ENCODE measurements at regions not wholly inside any gene's neighbourhood (a gene's known extent, or its start where the extent isn't known, plus 50 kb on each side); places are given as distances from the start of the nearest gene placed in this dataset.
A peak's percentile ranks its signal among the peaks of the same experiment; 100 is the strongest.

DNA sequence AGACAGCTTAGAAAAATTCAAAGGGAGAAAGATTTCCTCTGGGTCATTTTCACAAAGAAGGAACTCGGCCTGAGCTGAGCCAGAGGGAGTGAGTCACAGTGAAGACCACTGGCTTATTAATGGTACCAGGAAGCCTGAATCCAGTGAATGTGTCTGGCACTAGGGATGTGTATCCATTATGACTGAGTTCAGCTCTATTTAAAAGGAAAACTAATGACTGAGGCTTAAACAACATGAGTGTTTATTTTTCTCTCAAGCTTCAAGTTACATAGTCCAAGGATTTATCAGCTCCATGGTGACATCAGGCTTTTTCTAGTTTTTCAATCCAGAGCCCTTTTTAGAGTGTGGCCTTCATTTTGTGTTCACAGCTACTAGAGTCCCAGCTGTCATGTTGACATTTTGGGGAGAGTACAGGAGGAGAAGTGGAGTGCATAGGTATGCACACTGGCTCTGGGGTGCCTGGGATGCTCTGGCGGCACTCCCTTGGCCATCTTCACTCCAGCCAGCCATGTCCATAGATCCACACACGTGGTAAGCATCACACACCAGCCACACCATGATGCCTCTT lies 159.5 kb upstream of the ERCC6L2 start:
- Histone ChIP-seq H3K9me1 (ENCODE audit: insufficient read depth, low read length) (no peaks in the 10 kb centered on the region), H2BK20ac (ENCODE audit: low read depth, low read length) (no peak overlapping the region), H3K36me3 (ENCODE audit: control insufficient read depth, insufficient read depth, low read length) (no peaks in the 10 kb centered on the region), H3K9ac (ENCODE audit: low read depth, low read length) (no peak overlapping the region), H3K9me3 (ENCODE audit: control insufficient read depth, insufficient read depth, low read length) (no peaks in the 10 kb centered on the region; the same call in 1 of the 2 replicates), H4K5ac (ENCODE audit: low read depth, low read length) (no peak overlapping the region), H3K23ac (ENCODE audit: low read depth, low read length) (no peak overlapping the region), H3K79me1 (ENCODE audit: low read depth in 1 of 2, low read length in 2 of 2) (no peaks in the 10 kb centered on the region), H4K91ac (ENCODE audit: insufficient read depth, low read depth, low read length) (no peak overlapping the region), H3K14ac (replicated peaks; ENCODE audit: low read depth, low read length) (no peak overlapping the region), H2BK15ac (ENCODE audit: low read depth, low read length) (no peak overlapping the region), H3K4me3 (ENCODE audit: insufficient read depth, low read depth, low read length) (no peak overlapping the region), H2AK5ac (ENCODE audit: low read depth, low read length) (no peak overlapping the region), H2BK5ac (ENCODE audit: low read depth, low read length, poor library complexity, severe bottlenecking) (no peak overlapping the region), H4K20me1 (ENCODE audit: insufficient read depth, low read length) (no peaks in the 10 kb centered on the region), H2AFZ (replicated peaks; ENCODE audit: low read length, poor library complexity) (no peak overlapping the region), H3K18ac (ENCODE audit: low read depth, low read length) (no peak overlapping the region; the same call in 1 of the 2 replicates), H2BK120ac (ENCODE audit: low read depth, low read length) (no peak overlapping the region), H3K27me3 (ENCODE audit: control insufficient read depth, insufficient read depth, low read length) (no peaks in the 10 kb centered on the region; the same call in 1 of the 2 replicates), H3K4me2 (ENCODE audit: low read depth, low read length) (no peak overlapping the region), H2AK9ac (replicated peaks; ENCODE audit: low read depth, low read length, poor library complexity) (no peak overlapping the region), H3K4me1 (ENCODE audit: control insufficient read depth, insufficient read depth, low read length) (peaks cover 2% of the 10 kb centered on the region; the same call in 1 of the 2 replicates), H3K4ac (ENCODE audit: low read depth, low read length) (no peak overlapping the region), H3K27ac (ENCODE audit: insufficient read depth, low read length) (no peak overlapping the region), H3K56ac (ENCODE audit: extremely low read depth, insufficient read depth, low read length) (no peak overlapping the region), H4K8ac (ENCODE audit: low read depth in 2 of 2, low read length in 2 of 2) (no peak overlapping the region)
- WGBS, 2 experiments (ENCODE audit: extremely low coverage in 2 of 2, insufficient read length in 1 of 2): no CpG with 5 or more reads among the region's 3 CpGs
- ChIA-PET POLR2A (ENCODE audit: unreplicated experiment) (no interaction called here), CTCF (interaction anchor here (0.7 kb wide), 1 partner anchor 10 kb away, joined by 3 read pairs; no protein-coding TSS in a partner anchor)
- intact Hi-C loops (cut with micrococcal nuclease): no loop called here
- no TSS peak for BruUV-seq (replicated peaks)
- TF ChIP-seq FOS (IDR thresholded peaks at IDR 0.05; ENCODE audit: low read depth, low read length) (no peak), RFX5 (IDR thresholded peaks at IDR 0.05; ENCODE audit: low read depth, low read length) (no peak), MAFK (IDR thresholded peaks at IDR 0.05; ENCODE audit: low read depth, low read length) (no peak), MAZ (IDR thresholded peaks at IDR 0.05; ENCODE audit: borderline replicate concordance, low read depth, low read length) (no peak), RCOR1 (IDR thresholded peaks at IDR 0.05; ENCODE audit: insufficient replicate concordance, low read length) (no peak), SMC3 (IDR thresholded peaks at IDR 0.05; ENCODE audit: low read depth, low read length) (no peak), POLR2A (IDR thresholded peaks at IDR 0.05; ENCODE audit: low read depth, low read length) (no peak), CHD1 (IDR thresholded peaks at IDR 0.05; ENCODE audit: low read depth, low read length) (no peak), BHLHE40 (IDR thresholded peaks at IDR 0.05; ENCODE audit: low read depth, low read length) (no peak), CEBPB (IDR thresholded peaks at IDR 0.05; ENCODE audit: low read depth, low read length) (no peak), NFE2L2 (IDR thresholded peaks at IDR 0.05; ENCODE audit: low read depth, low read length) (no peak), RAD21 (IDR thresholded peaks at IDR 0.05; ENCODE audit: low read length) (no peak), MXI1 (IDR thresholded peaks at IDR 0.05; ENCODE audit: borderline replicate concordance, low read depth, low read length) (no peak)
- TF ChIP-seq, protein P1, sequence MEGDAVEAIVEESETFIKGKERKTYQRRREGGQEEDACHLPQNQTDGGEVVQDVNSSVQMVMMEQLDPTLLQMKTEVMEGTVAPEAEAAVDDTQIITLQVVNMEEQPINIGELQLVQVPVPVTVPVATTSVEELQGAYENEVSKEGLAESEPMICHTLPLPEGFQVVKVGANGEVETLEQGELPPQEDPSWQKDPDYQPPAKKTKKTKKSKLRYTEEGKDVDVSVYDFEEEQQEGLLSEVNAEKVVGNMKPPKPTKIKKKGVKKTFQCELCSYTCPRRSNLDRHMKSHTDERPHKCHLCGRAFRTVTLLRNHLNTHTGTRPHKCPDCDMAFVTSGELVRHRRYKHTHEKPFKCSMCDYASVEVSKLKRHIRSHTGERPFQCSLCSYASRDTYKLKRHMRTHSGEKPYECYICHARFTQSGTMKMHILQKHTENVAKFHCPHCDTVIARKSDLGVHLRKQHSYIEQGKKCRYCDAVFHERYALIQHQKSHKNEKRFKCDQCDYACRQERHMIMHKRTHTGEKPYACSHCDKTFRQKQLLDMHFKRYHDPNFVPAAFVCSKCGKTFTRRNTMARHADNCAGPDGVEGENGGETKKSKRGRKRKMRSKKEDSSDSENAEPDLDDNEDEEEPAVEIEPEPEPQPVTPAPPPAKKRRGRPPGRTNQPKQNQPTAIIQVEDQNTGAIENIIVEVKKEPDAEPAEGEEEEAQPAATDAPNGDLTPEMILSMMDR (conservative IDR thresholded peaks at IDR 0.05; ENCODE audit: low read depth, low read length): no peak
- TF ChIP-seq, protein P2, sequence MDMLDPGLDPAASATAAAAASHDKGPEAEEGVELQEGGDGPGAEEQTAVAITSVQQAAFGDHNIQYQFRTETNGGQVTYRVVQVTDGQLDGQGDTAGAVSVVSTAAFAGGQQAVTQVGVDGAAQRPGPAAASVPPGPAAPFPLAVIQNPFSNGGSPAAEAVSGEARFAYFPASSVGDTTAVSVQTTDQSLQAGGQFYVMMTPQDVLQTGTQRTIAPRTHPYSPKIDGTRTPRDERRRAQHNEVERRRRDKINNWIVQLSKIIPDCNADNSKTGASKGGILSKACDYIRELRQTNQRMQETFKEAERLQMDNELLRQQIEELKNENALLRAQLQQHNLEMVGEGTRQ (IDR thresholded peaks at IDR 0.05; ENCODE audit: low read depth, low read length): no peak
- TF ChIP-seq, protein P3, sequence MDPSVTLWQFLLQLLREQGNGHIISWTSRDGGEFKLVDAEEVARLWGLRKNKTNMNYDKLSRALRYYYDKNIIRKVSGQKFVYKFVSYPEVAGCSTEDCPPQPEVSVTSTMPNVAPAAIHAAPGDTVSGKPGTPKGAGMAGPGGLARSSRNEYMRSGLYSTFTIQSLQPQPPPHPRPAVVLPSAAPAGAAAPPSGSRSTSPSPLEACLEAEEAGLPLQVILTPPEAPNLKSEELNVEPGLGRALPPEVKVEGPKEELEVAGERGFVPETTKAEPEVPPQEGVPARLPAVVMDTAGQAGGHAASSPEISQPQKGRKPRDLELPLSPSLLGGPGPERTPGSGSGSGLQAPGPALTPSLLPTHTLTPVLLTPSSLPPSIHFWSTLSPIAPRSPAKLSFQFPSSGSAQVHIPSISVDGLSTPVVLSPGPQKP (IDR thresholded peaks at IDR 0.05; ENCODE audit: borderline replicate concordance, low read depth, low read length): no peak
- dilution Hi-C loops (cut with HindIII; ENCODE audit: low sequenced_read_pairs, unreplicated experiment): no loop called here
- peak; percentile 2 for DNase-seq
- peak; percentile 87 for ATAC-seq (ENCODE audit: low read depth)
- in situ Hi-C loops (cut with MboI; ENCODE audit: low sequenced_read_pairs): no loop called here
